RWPE1 (cell line): ENCODE measurements at regions not wholly inside any gene's neighbourhood (a gene's known extent, or its start where the extent isn't known, plus 50 kb on each side); places are given as distances from the start of the nearest gene placed in this dataset.
"Not testable (repeated sequence)": the region's sequence is repeated elsewhere in the genome, so short reads cannot be mapped to it uniquely, and the experiment has no call there.

Experiments used
- CTCF ChIA-PET: fragments of 350-600 bp; sonication (Branson Sonifier 250); formaldehyde crosslinking; extraction: SDS; loops from one replicate; lab custom pipeline; 2021; lab: Yijun Ruan, JAX
- POLR2A ChIA-PET: fragments of 400-600 bp; formaldehyde crosslinking; extraction: SDS; loops from one replicate; lab custom pipeline; 2020; ENCODE audit warnings: antibody characterized with exemption; ENCODE audit not compliant: low non-redundant PET; lab: Yijun Ruan, JAX
- DNase-seq: peaks from one replicate; pipeline ENCODE4 v3.0.0; 2012; ENCODE audit warnings: low spot score
- H3K27ac ChIP-seq: fragments of 450-650 bp; 2 replicates; pipeline ENCODE4 v1.5.1; 2017
- TF ChIP-seq, protein P1 (sequence below): fragments of 450-650 bp; conservative IDR thresholded peaks from 2 replicates; pipeline ENCODE4 v1.5.1; 2017; ENCODE audit warnings: low read depth, mild to moderate bottlenecking

DNA sequence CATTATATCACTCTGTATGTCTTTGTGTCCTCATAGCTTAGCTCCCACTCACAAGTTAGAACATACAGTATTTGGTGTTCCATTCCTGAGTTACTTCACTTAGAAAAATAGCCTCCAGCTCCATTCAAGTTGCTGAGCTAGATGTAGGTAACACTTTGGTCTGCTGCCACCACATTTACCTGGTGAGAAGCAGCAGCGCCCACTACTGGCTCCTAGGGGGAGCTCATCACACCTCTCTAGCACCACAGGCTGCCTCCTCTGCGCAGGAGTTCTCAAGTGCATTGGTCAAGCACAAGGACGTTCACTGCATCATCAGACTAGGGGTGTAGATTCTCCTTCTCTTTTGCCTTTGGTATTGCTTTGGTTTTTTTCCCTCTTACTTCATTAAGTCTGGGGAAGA is 530.9 kb upstream of the AUTS2 start:
- ChIA-PET POLR2A (no interaction called here), CTCF (no interaction called here)
- no peak for DNase-seq
- H3K27ac ChIP-seq = no peak overlapping the region
- TF ChIP-seq, protein P1, sequence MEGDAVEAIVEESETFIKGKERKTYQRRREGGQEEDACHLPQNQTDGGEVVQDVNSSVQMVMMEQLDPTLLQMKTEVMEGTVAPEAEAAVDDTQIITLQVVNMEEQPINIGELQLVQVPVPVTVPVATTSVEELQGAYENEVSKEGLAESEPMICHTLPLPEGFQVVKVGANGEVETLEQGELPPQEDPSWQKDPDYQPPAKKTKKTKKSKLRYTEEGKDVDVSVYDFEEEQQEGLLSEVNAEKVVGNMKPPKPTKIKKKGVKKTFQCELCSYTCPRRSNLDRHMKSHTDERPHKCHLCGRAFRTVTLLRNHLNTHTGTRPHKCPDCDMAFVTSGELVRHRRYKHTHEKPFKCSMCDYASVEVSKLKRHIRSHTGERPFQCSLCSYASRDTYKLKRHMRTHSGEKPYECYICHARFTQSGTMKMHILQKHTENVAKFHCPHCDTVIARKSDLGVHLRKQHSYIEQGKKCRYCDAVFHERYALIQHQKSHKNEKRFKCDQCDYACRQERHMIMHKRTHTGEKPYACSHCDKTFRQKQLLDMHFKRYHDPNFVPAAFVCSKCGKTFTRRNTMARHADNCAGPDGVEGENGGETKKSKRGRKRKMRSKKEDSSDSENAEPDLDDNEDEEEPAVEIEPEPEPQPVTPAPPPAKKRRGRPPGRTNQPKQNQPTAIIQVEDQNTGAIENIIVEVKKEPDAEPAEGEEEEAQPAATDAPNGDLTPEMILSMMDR = no peak

DNA sequence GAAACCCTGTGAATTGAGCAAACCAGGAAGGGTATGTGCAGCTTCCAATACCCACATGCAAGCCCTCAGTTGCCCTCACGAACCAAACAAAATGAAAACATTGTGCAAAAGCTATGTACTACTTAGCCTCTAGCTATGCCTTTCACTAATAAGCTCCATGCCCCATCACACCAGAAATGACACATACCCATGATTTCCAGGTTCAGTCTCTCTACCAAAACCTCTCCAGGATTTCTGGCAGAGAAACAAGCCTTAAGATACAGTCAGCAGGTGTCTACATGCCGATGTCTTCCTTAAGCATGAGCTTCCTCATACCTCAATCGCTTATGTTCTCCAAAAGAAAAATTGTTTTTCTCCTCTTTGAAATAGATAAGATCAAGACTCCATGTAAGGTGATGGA is 527.8 kb upstream of the AUTS2 start:
- TF ChIP-seq, protein P1 = no peak
- no peak overlapping the region for H3K27ac ChIP-seq
- POLR2A ChIA-PET = no interaction called here
- CTCF ChIA-PET = interaction anchor here (0.7 kb wide), 1 partner anchor 1585 kb away, joined by 3 read pairs; no protein-coding TSS in a partner anchor
- no peak for DNase-seq

DNA sequence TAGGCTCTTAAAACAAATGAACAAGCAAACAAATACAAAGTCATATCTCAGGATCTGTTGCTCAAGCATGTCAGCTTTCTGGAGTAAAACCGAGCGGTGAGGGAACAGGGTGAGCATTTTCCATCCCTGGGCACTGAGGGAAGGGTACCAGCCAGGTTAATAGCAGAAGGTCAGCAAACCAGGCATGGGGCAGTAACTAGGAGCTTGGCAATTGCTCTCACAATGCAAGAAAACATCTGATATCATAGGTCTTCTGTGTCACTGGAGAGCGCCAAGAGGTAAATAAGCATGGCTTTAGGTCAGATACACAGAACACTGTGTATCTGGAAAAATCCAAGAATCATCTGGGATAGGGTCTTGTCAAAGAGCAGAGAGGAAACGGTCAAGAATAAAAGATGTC is 521.7 kb upstream of the AUTS2 start:
- TF ChIP-seq, protein P1 = no peak
- CTCF ChIA-PET = no interaction called here
- POLR2A ChIA-PET = no interaction called here
- no peak for DNase-seq
- no peak overlapping the region for H3K27ac ChIP-seq

DNA sequence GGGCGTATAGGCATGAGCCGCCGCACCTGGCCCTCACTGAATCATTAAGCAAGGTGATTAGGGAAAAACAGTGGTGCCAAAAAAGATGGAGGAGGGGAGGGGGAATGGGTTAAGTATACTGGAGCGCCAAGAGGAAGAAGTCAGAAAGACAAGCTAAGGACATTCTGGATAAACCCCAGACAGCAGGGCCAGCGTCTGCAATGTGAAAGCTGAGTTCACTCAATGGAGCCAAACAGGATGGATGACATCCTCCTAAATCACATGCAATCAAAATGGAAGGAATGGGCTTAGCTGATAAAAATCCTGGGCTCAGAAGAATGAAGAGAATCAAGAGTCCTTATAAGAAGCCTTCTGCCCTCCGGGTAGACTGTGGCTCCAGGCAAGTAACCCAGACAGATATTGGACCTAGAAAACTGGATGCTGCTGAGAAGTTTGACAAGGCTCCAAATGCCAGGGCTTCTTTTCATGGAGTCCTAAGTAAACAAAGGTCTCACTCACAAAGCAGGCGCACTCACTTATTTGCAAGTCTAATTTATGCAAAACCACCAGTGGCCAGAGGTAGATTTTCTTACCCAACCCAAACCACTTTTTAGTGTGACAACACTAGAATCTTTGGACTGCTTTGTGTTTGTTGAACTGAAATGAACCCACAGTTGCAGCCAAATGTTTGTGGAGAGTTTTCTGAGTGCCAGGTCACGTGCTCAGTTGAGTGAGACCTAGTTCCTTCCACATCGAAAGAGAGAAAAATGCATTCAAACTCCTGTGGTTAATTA is 519.1 kb upstream of the AUTS2 start:
- CTCF ChIA-PET = no interaction called here
- no peak for DNase-seq
- TF ChIP-seq, protein P1 = no peak
- POLR2A ChIA-PET = no interaction called here
- no peak overlapping the region for H3K27ac ChIP-seq

DNA sequence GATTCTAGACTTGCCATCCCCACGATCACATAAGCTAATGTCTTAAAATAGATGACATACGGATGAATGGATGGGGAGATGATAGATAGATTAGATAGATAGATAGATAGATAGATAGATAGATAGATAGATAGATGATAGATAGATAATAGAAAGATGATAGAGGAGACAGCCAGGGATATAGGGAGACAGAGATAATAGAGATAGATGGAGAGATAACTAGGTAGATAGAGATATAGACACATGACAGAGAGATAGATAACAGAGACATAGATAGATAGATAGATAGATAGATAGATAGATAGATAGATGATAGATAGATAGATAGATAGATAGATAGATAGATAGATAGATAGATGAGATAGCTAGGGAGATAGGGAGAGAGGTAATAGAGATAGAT is 511.0 kb upstream of the AUTS2 start:
- POLR2A ChIA-PET, DNase-seq, CTCF ChIA-PET, H3K27ac ChIP-seq: not testable (repeated sequence)

DNA sequence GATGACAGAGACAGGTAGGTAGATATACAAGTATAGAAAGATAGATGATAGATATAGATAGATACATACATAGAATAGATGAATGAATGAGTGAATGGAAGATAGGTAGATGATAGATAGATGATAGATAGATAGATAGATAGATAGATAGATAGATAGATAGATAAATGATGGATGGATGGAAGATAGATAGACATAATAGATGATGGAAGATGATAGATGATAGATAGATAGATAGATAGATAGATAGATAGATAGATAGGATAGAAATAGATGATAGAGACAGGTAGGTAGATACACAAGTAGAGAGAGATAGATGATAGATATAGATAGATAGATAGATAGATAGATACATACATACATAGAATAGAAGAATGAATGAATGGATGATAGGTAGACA is 510.1 kb upstream of the AUTS2 start:
- ChIA-PET CTCF (no interaction called here), POLR2A (no interaction called here)
- DNase-seq = no peak
- TF ChIP-seq, protein P1 = no peak
- H3K27ac ChIP-seq = no peak overlapping the region

DNA sequence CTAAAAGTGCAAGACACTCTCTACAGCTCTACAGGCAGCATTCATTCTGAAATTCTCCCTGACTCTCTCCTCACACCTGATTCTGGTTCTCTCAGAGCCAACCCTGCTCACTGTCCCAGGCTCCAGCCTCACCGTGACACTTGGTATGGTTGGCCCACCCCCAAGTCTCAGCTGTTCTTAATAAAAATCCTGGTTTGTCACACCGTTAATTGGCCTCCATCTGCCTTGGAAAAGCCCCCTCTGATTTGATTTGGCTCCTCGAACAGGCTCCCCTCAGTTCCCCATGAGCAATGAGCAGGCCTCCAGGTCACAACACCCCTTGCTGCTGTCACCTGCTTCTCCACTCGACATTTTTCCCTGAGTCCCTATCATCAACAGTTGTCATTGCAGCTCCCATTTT is 507.3 kb upstream of the AUTS2 start:
- POLR2A ChIA-PET = no interaction called here
- no peak for DNase-seq

More for the DNA sequence above, 507.3 kb upstream of the AUTS2 start:
- CTCF ChIA-PET = no interaction called here
- TF ChIP-seq, protein P1 = no peak
- no peak overlapping the region for H3K27ac ChIP-seq
